GM23338 (cell line): ENCODE measurements at regions not wholly inside any gene's neighbourhood (a gene's known extent, or its start where the extent isn't known, plus 50 kb on each side); places are given as distances from the start of the nearest gene placed in this dataset.

Experiments
- ATAC-seq: fragments of 200-7000 bp; cut with Tn5 transposase; 3 replicates; pipeline ENCODE4 v1.9.1; 2020
- DNase-seq: peaks from one replicate; pipeline ENCODE4 v3.0.0-alpha.2; 2015; ENCODE audit warnings: low spot score
- H2AFZ ChIP-seq: fragments of 200-600 bp; sonication (generic); 2 replicates; pipeline ENCODE4 v1.8.0; 2016; ENCODE audit warnings: antibody characterized with exemption, mild to moderate bottlenecking, moderate library complexity
- H3F3A ChIP-seq: fragments of 200-600 bp; sonication (generic); replicated peaks from 2 replicates; pipeline ENCODE4 v1.8.0; 2017; ENCODE audit warnings: antibody characterized with exemption, mixed run types, low read depth
- H3K27ac ChIP-seq: fragments of 200-600 bp; sonication (generic); 2 replicates; pipeline ENCODE4 v1.6.1; 2016; ENCODE audit warnings: low read depth
- H3K27me3 ChIP-seq: fragments of 200-600 bp; sonication (generic); 2 replicates; pipeline ENCODE4 v1.8.0; 2016; ENCODE audit warnings: mild to moderate bottlenecking, mixed run types, moderate library complexity; ENCODE audit not compliant: insufficient read depth
- H3K36me3 ChIP-seq: fragments of 200-600 bp; sonication (generic); 2 replicates; pipeline ENCODE4 v1.8.0; 2016; ENCODE audit warnings: mild to moderate bottlenecking; ENCODE audit not compliant: insufficient read depth
- H3K4me1 ChIP-seq: fragments of 200-600 bp; sonication (generic); 2 replicates; pipeline ENCODE4 v1.8.0; 2016; ENCODE audit warnings: mild to moderate bottlenecking, moderate library complexity; ENCODE audit not compliant: insufficient read depth
- H3K4me2 ChIP-seq: fragments of 200-600 bp; sonication (generic); 2 replicates; pipeline ENCODE4 v1.7.1; 2017; ENCODE audit warnings: mixed run types
- H3K4me3 ChIP-seq: fragments of 200-600 bp; sonication (generic); 2 replicates; pipeline ENCODE4 v1.6.1; 2016; ENCODE audit warnings: mixed run types
- H3K79me2 ChIP-seq: fragments of 200-600 bp; sonication (generic); replicated peaks from 2 replicates; pipeline ENCODE4 v1.8.0; 2017; ENCODE audit warnings: mild to moderate bottlenecking; ENCODE audit not compliant: insufficient read depth
- H3K9me2 ChIP-seq: fragments of 200-600 bp; sonication (generic); 2 replicates; pipeline ENCODE4 v1.8.0; 2017; ENCODE audit not compliant: insufficient read depth
- H4K20me1 ChIP-seq: fragments of 200-600 bp; sonication (generic); replicated peaks from 2 replicates; pipeline ENCODE4 v1.8.0; 2017; ENCODE audit warnings: mild to moderate bottlenecking; ENCODE audit not compliant: insufficient read depth
- H3K27ac Mint-ChIP-seq: 2 replicates; pipeline ENCODE4 v1.8.0; 2020; ENCODE audit warnings: inconsistent platforms, mild to moderate bottlenecking, moderate library complexity, mixed read lengths
- H3K27me3 Mint-ChIP-seq: 3 replicates; pipeline ENCODE4 v1.8.0; 2022; ENCODE audit warnings: low read depth, mild to moderate bottlenecking, moderate library complexity, mixed read lengths, inconsistent platforms; ENCODE audit not compliant: insufficient read depth, poor library complexity
- H3K36me3 Mint-ChIP-seq: 3 replicates; pipeline ENCODE4 v1.8.0; 2021; ENCODE audit warnings: low read depth, mild to moderate bottlenecking, inconsistent platforms, moderate library complexity, mixed read lengths
- H3K4me1 Mint-ChIP-seq: 3 replicates; pipeline ENCODE4 v1.8.0; 2020; ENCODE audit warnings: mild to moderate bottlenecking, inconsistent platforms, mixed read lengths
- H3K4me3 Mint-ChIP-seq: 3 replicates; pipeline ENCODE4 v1.8.0; 2021; ENCODE audit warnings: moderate library complexity, mild to moderate bottlenecking, inconsistent platforms, mixed read lengths
- H3K9me3 Mint-ChIP-seq: 3 replicates; pipeline ENCODE4 v1.8.0; 2020; ENCODE audit warnings: moderate library complexity, mild to moderate bottlenecking, inconsistent platforms, mixed read lengths
- CREB1 ChIP-seq: fragments of 250-450 bp; sonication (Bioruptor Pico); IDR thresholded peaks from 2 replicates; pipeline ENCODE4 v1.5.0; 2020; ENCODE audit warnings: low read depth, mild to moderate bottlenecking, moderate library complexity
- CTCF ChIP-seq, 2 experiments: fragments of 200-600 bp in 1 of 2; sonication (generic) in 1 of 2; conservative IDR thresholded peaks; 2 replicates each; pipeline versions ENCODE4 v1.5.1 to v1.6.1; 2016 to 2017; ENCODE audit warnings: antibody characterized with exemption in 2 of 2, low read depth in 2 of 2, mild to moderate bottlenecking in 2 of 2, moderate library complexity in 1 of 2
- POLR2AphosphoS5 ChIP-seq: IDR thresholded peaks from 2 replicates; pipeline ENCODE4 v1.6.1; 2016; ENCODE audit warnings: antibody characterized with exemption, low read depth
- STAT1 ChIP-seq: IDR thresholded peaks from one replicate; pipeline ENCODE4 v1.6.1; 2016; ENCODE audit warnings: antibody characterized with exemption; ENCODE audit not compliant: unreplicated experiment
- ZNF462 ChIP-seq: fragments of 250-450 bp; sonication (Bioruptor Pico); IDR thresholded peaks from 2 replicates; pipeline ENCODE4 v1.5.0; 2020; ENCODE audit warnings: mild to moderate bottlenecking, moderate library complexity

- TF ChIP-seq ZNF462 (no peak), STAT1 (no peak), POLR2AphosphoS5 (no peak), CTCF (conservative IDR thresholded peaks at IDR 0.05; ENCODE audit: low read depth in 2 of 2) (no peak)
Measured at GRCh38 chr4:33080275-33080674, 2360.1 kb downstream of the PCDH7 start (continued).

- no peak overlapping the region for H3K27ac Mint-ChIP-seq
- Histone ChIP-seq H3K4me1 (0 out of 2 replicates have a peak, but pooled peaks cover under 1% of the 10 kb centered on the region), H3K4me2 (no peak overlapping the region), H3K79me2 (no peaks in the 10 kb centered on the region), H3K27ac (no peak overlapping the region), H2AFZ (no peak overlapping the region), H3K9me2 (peaks cover 6% of the 10 kb centered on the region; the same call in 1 of the 2 replicates), H3F3A (no peaks in the 10 kb centered on the region), H3K27me3 (no peaks in the 10 kb centered on the region), H3K36me3 (no peaks in the 10 kb centered on the region), H3K4me3 (no peak overlapping the region), H4K20me1 (no peaks in the 10 kb centered on the region)
- H3K36me3 Mint-ChIP-seq = no peaks in the 10 kb centered on the region
- peaks cover 1% of the 10 kb centered on the region for H3K27me3 Mint-ChIP-seq
- H3K9me3 Mint-ChIP-seq = no peaks in the 10 kb centered on the region
- no peak for DNase-seq
- peaks cover 9% of the 10 kb centered on the region for H3K4me1 Mint-ChIP-seq
- no peak overlapping the region for H3K4me3 Mint-ChIP-seq
- ATAC-seq = no peak
- TF ChIP-seq ZNF462 (no peak), STAT1 (no peak), CTCF (conservative IDR thresholded peaks at IDR 0.05; ENCODE audit: low read depth in 2 of 2) (no peak), CREB1 (CRISPR knock-in tag) (no peak)
Measured at GRCh38 chr4:33085709-33086108, 2365.5 kb downstream of the PCDH7 start.
